ENCODE measurements at regions not wholly inside any gene's neighbourhood (a gene's known extent, or its start where the extent isn't known, plus 50 kb on each side); places are given as distances from the start of the nearest gene placed in this dataset.

DNA sequence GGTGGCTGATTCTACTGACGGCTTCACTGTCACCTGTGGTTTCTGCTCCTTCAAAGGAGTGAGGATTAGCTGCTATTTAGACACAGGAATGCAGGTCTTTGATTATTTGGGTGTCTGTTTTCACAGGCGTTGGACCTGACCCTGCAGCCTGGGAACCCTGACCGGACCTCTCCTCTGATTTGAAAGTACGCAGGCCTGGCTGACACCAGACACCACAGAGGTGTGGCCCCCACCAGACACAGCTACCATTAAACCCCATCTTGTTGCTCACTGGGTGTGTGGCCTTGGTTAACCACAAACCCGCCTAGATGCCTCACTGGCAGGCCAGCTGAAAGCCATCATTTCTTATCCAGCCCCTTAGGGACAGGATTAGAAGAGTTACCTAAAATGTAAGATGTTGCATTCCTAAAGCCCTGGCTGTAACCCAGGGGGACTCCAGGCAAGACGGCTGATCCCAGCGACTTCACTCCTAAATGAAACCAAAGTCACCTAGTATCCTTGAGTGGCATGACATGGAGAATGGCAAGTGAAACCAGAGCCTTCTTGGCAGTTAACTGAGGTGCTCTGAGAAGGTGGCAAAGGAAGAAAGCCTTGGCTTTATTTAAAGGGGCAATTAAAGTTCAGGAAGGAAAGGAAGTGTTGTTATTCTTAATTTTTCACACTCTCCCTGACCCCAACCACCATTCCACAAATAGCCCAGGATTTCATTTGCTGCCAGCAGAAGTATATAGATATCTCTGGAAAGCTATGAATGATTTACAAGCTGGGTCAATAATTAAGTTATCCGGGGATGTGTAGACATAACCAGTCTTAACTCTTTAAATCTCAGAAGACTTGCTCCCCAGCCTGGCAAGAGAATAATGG, 169.9 kb downstream of the QRSL1 start:
- H3K36me3 ChIP-seq (ENCODE audit: control insufficient read depth in 2 of 3, insufficient read depth in 3 of 3, low read length in 3 of 3): no peaks in the 10 kb centered on the region
- TF ChIP-seq, protein P1, sequence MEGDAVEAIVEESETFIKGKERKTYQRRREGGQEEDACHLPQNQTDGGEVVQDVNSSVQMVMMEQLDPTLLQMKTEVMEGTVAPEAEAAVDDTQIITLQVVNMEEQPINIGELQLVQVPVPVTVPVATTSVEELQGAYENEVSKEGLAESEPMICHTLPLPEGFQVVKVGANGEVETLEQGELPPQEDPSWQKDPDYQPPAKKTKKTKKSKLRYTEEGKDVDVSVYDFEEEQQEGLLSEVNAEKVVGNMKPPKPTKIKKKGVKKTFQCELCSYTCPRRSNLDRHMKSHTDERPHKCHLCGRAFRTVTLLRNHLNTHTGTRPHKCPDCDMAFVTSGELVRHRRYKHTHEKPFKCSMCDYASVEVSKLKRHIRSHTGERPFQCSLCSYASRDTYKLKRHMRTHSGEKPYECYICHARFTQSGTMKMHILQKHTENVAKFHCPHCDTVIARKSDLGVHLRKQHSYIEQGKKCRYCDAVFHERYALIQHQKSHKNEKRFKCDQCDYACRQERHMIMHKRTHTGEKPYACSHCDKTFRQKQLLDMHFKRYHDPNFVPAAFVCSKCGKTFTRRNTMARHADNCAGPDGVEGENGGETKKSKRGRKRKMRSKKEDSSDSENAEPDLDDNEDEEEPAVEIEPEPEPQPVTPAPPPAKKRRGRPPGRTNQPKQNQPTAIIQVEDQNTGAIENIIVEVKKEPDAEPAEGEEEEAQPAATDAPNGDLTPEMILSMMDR (IDR thresholded peaks at IDR 0.05; ENCODE audit: borderline replicate concordance, extremely low read depth, insufficient read depth): no peak
- peaks cover 0 to 3% (median 0%) of the 10 kb centered on the region in 3 donors for H3K9me3 ChIP-seq (ENCODE audit: control insufficient read depth in 2 of 3, insufficient read depth in 1 of 3, low read length in 3 of 3)
- peak overlapping the region; percentile 84 to 88 for H3K27ac ChIP-seq (ENCODE audit: low read depth in 2 of 2, low read length in 2 of 2)
- H3K27me3 ChIP-seq (ENCODE audit: control insufficient read depth, insufficient read depth, low read length): no peaks in the 10 kb centered on the region
- FAIRE-seq (peak; percentile 35), DNase-seq (peak in 4 of 5 donors; percentile 62 to 86 (median 73))
- intact Hi-C loops (cut with DNase I): no loop called here
- H3K4me1 ChIP-seq (ENCODE audit: control insufficient read depth in 2 of 3, insufficient read depth in 2 of 3, low read depth in 1 of 3, low read length in 3 of 3): peaks cover 5 to 18% (median 17%) of the 10 kb centered on the region in 3 donors
- peak overlapping the region in 2 of 3 donors; percentile 4 to 47 for H3K4me3 ChIP-seq (ENCODE audit: low read length in 3 of 3)
- H3K9ac ChIP-seq (ENCODE audit: low read length in 3 of 3): peak overlapping the region in 1 of 3 donors; percentile 70

DNA sequence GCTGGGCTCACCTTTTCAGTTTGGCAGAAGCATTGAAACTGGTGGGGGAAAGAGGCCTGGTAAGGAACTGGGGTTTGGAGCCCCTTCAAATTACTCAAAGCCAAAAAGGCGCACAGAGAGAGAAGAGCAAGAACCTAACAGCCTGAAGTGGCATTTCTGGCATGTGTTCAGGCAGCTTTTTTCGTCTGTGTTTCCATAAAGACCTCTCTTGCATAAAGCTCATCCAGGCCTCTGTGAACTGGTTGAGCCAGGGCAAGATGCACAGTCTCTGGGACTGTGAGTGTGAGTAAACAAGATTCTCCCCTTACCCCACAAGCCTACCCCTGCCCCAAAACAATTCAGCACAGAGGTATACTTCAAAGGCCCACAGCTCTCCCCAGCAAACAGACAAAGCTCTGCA, 167.8 kb downstream of the QRSL1 start:
- FAIRE-seq (no peak), DNase-seq (no peak)
- Histone ChIP-seq H3K9ac (ENCODE audit: low read length in 3 of 3) (no peak overlapping the region), H3K27ac (ENCODE audit: low read depth in 2 of 2, low read length in 2 of 2) (no peak overlapping the region), H3K36me3 (ENCODE audit: control insufficient read depth in 2 of 3, insufficient read depth in 3 of 3, low read length in 3 of 3) (no peaks in the 10 kb centered on the region), H3K9me3 (ENCODE audit: control insufficient read depth in 2 of 3, insufficient read depth in 1 of 3, low read length in 3 of 3) (peaks cover 0 to 3% (median 0%) of the 10 kb centered on the region in 3 donors), H3K4me3 (ENCODE audit: low read length in 3 of 3) (no peak overlapping the region), H3K27me3 (ENCODE audit: control insufficient read depth, insufficient read depth, low read length) (no peaks in the 10 kb centered on the region), H3K4me1 (ENCODE audit: control insufficient read depth in 2 of 3, insufficient read depth in 2 of 3, low read depth in 1 of 3, low read length in 3 of 3) (peaks cover 0 to 11% (median 9%) of the 10 kb centered on the region in 3 donors)
- intact Hi-C loops (cut with DNase I): no loop called here
- TF ChIP-seq, protein P1 (IDR thresholded peaks at IDR 0.05; ENCODE audit: borderline replicate concordance, extremely low read depth, insufficient read depth): no peak

DNA sequence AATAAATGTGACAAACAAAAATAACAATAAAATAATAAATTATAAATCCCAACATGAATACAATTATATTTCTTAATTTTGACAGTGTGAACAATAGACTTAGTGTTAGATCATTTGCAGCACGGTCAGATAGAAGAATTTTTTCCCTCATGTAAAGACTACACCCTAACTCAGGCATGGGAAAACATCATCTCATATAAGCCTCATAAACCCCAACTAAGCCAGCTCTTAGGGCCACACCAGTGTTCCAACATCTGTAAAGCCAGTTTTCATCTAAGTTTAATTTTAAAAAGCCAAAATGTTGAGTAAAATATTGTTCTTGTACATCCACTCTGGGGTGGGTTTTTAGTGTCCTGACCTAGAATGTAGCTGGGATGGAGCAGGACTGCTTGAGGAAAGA, 167.4 kb downstream of the QRSL1 start:
- Histone ChIP-seq H3K9me3 (ENCODE audit: control insufficient read depth in 2 of 3, insufficient read depth in 1 of 3, low read length in 3 of 3) (peaks cover 0 to 3% (median 0%) of the 10 kb centered on the region in 3 donors), H3K27ac (ENCODE audit: low read depth in 2 of 2, low read length in 2 of 2) (no peak overlapping the region), H3K27me3 (ENCODE audit: control insufficient read depth, insufficient read depth, low read length) (no peaks in the 10 kb centered on the region), H3K4me3 (ENCODE audit: low read length in 3 of 3) (no peak overlapping the region), H3K36me3 (ENCODE audit: control insufficient read depth in 2 of 3, insufficient read depth in 3 of 3, low read length in 3 of 3) (no peaks in the 10 kb centered on the region), H3K9ac (ENCODE audit: low read length in 3 of 3) (no peak overlapping the region), H3K4me1 (ENCODE audit: control insufficient read depth in 2 of 3, insufficient read depth in 2 of 3, low read depth in 1 of 3, low read length in 3 of 3) (peaks cover 0 to 11% (median 7%) of the 10 kb centered on the region in 3 donors)
- no peak for FAIRE-seq
- TF ChIP-seq, protein P1 (IDR thresholded peaks at IDR 0.05; ENCODE audit: borderline replicate concordance, extremely low read depth, insufficient read depth): no peak
- intact Hi-C loops (cut with DNase I): no loop called here
- DNase-seq: no peak

Measured in kidney (tissue), 13 donors.